Stimulated activated CD8-positive, alpha-beta memory T cell treated with anti-CD3 and anti-CD28 coated beads, Interleukin-2, amount 100 ng/mL, for 48 hours (primary cell): ENCODE measurements at regions not wholly inside any gene's neighbourhood (a gene's known extent, or its start where the extent isn't known, plus 50 kb on each side); places are given as distances from the start of the nearest gene placed in this dataset.
"Not testable (repeated sequence)": the region's sequence is repeated elsewhere in the genome, so short reads cannot be mapped to it uniquely, and the experiment has no call there.

ENCODE experiments used
- DNase-seq, 2 donors: peaks; one replicate each; pipeline ENCODE4 v3.0.0-alpha.2; 2020; ENCODE audit warnings: low read depth in 2 of 2

DNA sequence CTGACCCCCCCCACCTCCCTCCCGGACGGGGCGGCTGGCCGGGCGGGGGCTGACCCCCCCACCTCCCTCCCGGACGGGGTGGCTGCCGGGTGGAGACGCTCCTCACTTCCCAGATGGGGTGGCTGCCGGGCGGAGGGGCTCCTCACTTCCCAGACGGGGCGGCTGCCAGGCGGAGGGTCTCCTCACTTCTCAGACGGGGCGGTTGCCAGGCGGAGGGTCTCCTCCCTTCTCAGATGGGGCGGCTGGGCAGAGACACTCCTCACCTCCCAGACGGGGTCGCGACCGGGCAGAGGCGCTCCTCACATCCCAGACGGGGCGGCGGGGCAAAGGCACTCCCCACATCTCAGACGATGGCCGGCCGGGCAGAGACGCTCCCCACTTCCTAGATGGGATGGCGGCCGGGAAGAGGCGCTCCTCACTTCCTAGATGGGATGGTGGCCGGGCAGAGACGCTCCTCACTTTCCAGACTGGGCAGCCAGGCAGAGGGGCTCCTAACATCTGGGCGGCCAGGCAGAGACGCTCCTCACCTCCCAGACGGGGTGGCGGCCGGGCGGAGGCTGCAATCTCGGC is 597.6 kb downstream of the ZEB2 start:
- not testable (repeated sequence) for DNase-seq

GRCh38 chr2:143918465-143918989 is 601.4 kb downstream of the ZEB2 start:
- DNase-seq, result no peak

DNA sequence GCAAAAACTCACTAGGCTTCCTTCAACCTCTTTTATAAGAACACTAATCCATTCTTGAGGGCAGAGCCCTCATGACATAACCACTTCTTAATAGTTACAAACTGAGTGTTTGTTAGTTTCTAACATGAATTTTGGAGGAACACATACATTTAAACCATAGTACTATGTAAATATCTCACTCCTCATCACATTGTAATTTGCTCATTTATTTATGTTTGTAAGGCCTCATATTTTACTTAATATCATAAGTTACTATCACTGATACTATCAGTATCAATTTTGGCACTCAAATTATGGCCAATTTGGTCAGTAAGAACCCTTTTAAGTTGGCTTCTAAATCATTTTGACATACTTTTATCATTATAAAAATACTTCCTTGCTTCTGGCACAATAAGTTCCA is 603.1 kb downstream of the ZEB2 start:
- DNase-seq, result no peak

- DNase-seq, result no peak
These were observed 610.2 kb downstream of the ZEB2 start for GRCh38 chr2:143909577-143910353.

GRCh38 chr2:143908843-143909242 is 611.1 kb downstream of the ZEB2 start:
- no peak for DNase-seq

- DNase-seq, result no peak
These were observed 612.1 kb downstream of the ZEB2 start for GRCh38 chr2:143907801-143908200.

DNA sequence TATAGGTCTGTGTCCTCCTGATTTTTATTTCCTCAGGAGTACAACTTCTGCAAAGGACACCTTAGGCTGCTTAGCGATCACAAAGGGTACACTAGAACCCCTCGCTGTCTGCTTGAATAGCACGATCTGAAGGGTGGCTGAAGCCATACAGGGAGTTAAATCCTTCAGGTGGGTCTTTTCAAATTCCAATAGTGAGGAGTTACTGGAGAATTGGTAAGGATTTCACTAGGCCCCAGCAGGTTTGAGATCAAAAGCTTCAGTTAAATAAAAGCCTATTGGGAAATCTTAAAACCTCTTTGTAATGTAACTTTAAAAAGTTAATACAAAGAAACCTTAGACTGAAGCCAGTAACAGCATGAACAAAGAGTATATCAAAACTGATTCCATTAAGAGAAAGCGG is 613.1 kb downstream of the ZEB2 start:
- DNase-seq, result no peak

GRCh38 chr2:143905587-143905986 is 614.3 kb downstream of the ZEB2 start:
- no peak for DNase-seq

DNA sequence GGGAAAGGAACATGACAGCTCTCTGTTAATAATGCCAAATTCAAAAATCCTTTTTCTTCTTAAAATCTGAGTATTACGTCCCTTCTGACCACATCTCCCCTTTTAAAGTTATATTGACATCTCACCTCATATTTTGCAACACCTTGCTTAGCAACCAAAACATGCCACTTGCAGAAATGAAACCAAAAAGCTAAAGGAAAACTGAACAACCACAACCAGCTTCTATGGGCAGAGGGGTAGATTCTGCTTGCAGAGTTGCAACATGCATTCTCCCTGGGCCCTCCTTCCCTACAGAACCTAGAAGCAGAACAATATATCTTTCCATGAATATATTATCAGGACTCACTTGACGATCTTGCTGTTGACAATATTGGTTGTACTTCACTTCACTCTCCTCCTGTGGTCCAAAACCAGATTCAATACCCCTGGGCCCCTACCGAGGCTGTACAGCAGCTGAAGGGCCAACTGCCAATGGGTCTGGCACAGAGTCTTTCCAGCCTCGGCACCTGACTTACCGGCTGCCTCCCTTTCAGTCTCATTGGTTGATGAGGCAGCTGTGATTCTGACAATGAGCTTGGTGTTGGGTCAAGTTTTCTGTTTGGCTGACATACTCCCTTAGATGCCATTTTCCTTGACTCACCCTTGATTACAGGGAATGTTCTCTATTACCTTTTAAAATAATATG is 616.6 kb downstream of the ZEB2 start:
- DNase-seq, result no peak

DNA sequence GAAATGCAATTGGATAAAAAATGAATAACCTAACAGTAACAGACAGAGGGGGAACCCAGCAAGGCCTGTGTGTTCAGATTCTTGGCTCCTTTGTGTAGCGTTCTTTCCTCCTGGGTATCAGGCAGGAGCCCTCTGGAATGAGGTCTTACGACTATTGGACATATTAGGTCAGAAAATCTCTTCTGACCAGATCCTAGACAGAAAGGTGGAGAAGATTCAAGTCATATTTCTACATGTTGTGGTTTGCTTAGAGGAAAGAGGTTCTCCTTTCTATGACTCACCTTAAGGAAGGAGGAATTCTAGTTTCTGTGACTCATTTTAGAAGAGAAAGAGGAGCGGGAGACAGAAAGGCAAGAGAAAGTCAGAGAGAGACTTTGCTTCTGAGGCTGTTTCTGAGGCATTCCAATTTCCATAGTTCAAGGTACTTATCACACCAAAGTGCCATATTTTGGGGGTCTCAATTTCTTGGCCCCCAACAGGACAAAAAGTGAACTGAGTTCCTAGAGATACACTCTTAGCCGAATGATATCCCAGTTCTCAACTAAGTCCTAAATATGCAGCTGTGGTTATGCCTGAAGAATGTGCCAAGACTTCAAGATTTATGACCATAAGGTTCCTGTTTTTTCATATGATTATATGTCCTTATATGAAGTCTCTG is 618.6 kb downstream of the ZEB2 start:
- no peak for DNase-seq

- DNase-seq, result no peak
These were observed 619.9 kb downstream of the ZEB2 start for GRCh38 chr2:143899987-143900386.

- no peak for DNase-seq
These were observed 626.5 kb downstream of the ZEB2 start for GRCh38 chr2:143893371-143893770.

GRCh38 chr2:143891879-143892308 is 628.0 kb downstream of the ZEB2 start:
- no peak for DNase-seq

DNA sequence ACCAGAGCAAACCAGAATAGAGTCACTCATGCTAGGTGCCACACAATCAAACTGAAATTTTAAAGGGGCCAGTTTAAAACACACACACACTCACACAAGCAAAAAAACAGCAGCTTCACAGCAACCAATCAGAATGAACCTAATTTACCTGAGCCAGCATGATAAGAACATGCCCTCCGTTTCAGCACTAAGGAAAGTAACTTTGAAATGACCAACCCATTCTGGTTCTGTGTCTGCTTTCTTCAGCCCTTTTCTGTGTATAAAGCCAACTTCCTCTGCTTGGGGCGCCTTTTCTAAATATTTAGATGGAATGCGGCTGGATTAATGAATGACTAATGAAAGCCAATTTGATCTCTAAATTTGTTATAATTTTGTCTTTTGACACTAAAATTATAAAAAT is 629.1 kb downstream of the ZEB2 start:
- no peak for DNase-seq

DNA sequence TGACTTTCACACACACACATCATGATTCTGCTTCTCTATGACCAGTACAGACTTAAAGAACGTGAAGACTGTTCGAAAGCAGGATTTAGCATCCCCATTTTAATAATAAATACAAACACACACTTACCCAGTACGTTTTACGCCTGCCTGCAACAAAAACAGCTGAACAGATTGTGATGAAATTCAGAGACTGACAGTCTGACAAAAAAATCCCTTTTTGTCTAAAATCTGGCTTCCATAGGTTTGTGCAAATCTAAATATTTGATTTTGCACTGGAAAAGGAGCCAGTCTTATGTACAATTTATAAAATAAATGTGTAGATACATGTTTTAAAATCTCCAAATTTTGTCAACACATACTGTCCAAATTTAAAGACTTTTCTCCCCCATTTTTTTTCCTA is 630.7 kb downstream of the ZEB2 start:
- no peak for DNase-seq

DNA sequence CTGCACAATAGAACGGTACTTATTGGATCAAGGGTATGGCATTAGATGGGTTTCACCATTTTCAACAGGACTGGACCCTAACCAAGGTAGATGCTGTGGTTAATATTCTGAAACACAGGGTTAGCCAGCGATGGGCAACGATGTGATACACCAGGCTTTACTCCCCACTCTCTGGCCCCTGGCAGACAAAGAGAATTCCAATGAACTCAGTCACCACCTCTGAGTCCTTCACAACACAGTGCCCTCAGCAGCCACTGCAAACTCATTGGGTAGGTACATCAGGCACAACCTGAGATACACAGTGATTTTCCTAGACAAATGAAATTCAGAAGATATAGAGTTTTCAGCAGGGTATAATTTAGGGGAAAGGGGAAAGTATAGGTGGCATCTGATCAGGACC is 634.5 kb downstream of the ZEB2 start:
- no peak for DNase-seq

DNA sequence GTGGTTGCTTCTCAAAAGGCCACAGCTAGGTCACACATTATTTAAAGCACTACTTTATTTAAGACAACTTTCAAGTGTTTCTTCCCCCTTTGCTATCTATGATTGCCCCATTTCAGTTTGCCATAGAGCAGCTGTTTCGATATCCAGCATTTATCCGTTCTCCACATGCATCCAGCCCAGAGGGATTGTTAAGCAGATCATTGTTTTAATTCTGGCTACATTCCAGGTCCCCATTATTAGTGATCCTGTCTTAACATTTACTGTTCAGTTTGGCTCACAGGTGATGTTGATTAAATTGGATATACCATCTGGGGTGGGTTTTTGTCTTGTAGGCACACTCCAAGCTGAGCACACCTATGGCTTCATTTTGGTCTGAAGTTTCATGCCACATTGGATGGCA is 638.7 kb downstream of the ZEB2 start:
- no peak for DNase-seq

DNA sequence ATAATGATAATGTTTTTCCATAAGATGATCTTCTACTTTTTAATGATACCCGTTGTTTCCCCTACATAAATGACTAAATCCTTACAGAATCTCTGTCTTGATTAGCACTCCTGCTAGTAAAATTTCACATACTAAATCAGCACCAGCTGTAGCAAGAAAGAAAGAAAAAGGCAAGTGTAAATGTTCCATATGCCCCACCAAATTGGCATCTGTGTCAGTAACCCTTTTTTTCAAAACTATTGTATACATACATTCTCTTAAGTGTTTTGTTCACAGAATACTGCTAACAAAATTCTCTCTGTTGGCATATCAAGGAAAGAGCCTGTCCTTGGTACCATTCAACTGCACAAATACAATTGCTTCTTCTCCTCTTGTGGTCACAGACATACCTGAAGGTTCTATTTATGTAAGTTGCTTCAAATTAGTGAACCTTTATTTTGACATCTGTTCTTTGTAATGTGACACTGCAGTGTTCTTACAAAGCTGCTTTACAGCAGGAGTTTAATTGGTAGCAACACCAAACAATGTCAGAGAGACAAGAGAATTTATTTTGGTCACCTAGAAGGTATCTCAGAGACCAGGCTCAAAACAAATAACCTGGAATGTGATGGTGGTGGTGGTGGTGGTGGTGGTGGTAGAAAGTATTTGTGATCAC is 641.9 kb downstream of the ZEB2 start:
- no peak for DNase-seq

DNA sequence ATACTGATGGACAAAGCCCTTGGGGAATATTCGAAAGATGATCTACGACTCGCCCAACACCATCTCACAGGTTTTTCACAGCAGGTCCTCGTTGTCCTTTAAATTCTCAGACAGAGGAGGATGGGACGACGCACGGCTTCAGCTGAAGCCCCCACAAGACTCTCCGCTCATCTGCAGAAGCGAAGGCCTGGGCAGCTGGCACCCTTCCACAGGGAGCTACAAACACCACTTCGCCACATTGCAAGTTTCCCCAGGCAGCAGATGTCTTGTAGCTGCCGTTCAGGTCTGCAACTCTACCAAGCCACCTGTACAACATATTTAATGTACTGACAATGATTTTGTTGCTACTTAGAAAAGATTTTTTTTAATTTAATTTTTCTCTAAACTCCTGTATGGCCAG is 642.9 kb downstream of the ZEB2 start:
- DNase-seq, result no peak

DNA sequence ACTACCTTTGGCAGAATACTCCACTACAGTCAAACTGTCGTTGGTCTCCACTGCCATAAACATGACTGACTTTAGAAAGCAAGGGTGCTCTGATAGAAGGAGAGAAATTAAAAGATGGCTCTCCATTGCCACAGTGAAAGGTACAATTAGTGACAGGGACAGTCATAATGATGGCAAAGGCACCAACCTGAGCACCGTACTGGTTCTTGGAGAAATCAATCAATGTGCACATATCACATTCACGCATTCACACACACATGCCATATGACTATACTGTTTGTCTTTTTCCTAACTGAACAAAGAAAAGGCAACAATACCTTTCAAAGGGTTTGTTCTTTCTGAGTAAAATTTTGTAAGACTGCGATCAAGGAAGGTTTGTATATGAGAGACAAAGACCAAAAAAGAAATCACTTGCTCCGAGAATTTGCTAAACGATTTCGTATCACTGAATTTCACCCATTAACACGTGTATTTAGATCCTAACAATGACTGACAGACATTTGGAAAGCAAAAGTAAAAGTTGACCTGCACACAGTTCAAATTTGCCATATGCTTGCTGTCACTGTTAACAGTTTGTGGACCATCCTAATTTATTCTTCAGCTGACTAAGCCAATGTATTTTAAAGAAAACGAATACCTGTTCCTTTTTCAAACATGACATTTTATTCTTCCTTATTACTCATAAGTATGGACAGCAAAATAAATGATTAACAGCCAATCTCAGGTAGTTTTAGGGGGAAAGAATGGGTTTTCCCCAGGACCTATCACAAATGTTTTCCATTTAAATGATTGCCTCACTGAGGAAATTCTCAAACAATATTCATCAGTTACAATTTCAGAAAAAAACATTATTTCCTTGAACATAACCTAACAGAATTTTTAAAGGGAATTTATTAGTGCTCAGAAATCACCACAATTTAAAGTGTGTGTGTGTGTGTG is 644.4 kb downstream of the ZEB2 start:
- DNase-seq, result no peak

- DNase-seq, result no peak
These were observed 646.0 kb downstream of the ZEB2 start for GRCh38 chr2:143873886-143874285.
